GM23248 (cell line): ENCODE measurements at regions not wholly inside any gene's neighbourhood (a gene's known extent, or its start where the extent isn't known, plus 50 kb on each side); places are given as distances from the start of the nearest gene placed in this dataset.

ENCODE experiments used
- EZH2 ChIP-seq: fragments of 200-600 bp; sonication (generic); IDR thresholded peaks from 2 replicates; pipeline ENCODE4 v1.6.1; 2018; ENCODE audit warnings: antibody characterized with exemption, mild to moderate bottlenecking; ENCODE audit not compliant: insufficient read depth, poor library complexity, severe bottlenecking
- EZH2phosphoT487 ChIP-seq: fragments of 200-600 bp; sonication (generic); IDR thresholded peaks from 2 replicates; pipeline ENCODE4 v1.6.1; 2018; ENCODE audit warnings: antibody characterized with exemption, moderate library complexity, mild to moderate bottlenecking, low read depth; ENCODE audit not compliant: insufficient read depth

DNA sequence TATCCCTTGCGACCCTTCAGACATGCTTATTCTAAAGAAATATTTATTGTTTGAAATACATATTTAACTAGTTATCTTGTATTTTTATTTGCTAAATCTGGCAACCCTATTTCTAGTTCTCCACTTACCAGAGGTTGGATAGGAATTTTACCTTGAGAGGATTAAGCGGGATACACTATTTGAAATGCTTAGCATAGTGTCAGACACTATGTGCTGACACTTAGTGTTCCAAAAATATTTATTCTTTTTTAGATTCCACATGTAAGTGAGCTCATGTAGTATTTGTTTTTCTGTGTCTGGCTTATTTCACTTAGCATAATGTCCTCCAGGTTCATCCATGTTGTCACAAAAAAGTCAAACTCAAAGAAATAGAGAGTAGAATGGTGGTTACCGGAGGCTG is 78.7 kb downstream of the NTMT2 start:
- TF ChIP-seq EZH2 (no peak), EZH2phosphoT487 (no peak)
